ENCODE measurements at regions not wholly inside any gene's neighbourhood (a gene's known extent, or its start where the extent isn't known, plus 50 kb on each side); places are given as distances from the start of the nearest gene placed in this dataset.

DNA sequence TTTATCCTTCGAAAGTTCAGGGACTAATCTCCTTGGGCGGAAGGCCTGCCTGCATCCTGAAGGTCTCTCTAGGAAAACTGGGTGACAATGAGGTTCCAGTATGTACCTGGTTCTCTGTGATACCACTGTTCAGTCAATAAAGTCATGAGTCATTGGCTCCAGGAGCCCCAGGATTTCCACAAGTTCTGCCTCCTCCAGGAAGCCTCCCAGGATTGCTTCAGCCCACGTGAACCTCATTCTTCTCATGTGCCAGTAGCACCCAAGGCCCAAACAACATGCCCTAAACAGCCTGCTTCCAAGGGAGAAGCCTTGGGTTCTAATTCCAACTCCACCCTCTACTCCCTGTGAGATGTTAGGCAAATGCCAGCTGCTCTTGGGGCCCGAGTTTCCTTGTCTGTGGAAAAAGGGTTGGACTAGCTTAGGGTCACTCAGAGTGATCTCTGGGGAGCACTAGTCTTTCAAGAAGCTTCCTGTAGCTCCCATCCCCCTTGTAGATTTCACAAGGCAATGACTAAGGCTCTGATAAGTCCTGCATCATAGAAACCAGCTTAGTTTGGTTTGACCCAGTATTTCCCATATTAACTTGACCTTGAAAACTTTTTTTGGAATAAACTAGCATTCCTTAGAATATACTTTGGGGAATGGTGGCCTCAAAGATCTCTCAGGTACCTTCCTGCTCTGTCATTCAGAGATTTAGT is 118.3 kb upstream of the ATP2B2 start:
- H3K79me2 ChIP-seq (ENCODE audit: insufficient read depth, low read length) = no peaks in the 10 kb centered on the region
- H3K27ac ChIP-seq (ENCODE audit: low read depth, low read length, poor library complexity, severe bottlenecking) = no peak overlapping the region
- H3F3A ChIP-seq (ENCODE audit: insufficient read depth, low read length) = no peaks in the 10 kb centered on the region
- H3K4me1 ChIP-seq (ENCODE audit: insufficient read depth, low read length, severe bottlenecking) = no peaks in the 10 kb centered on the region
- TF ChIP-seq, protein P1, sequence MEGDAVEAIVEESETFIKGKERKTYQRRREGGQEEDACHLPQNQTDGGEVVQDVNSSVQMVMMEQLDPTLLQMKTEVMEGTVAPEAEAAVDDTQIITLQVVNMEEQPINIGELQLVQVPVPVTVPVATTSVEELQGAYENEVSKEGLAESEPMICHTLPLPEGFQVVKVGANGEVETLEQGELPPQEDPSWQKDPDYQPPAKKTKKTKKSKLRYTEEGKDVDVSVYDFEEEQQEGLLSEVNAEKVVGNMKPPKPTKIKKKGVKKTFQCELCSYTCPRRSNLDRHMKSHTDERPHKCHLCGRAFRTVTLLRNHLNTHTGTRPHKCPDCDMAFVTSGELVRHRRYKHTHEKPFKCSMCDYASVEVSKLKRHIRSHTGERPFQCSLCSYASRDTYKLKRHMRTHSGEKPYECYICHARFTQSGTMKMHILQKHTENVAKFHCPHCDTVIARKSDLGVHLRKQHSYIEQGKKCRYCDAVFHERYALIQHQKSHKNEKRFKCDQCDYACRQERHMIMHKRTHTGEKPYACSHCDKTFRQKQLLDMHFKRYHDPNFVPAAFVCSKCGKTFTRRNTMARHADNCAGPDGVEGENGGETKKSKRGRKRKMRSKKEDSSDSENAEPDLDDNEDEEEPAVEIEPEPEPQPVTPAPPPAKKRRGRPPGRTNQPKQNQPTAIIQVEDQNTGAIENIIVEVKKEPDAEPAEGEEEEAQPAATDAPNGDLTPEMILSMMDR (IDR thresholded peaks at IDR 0.05; ENCODE audit: low read length) = no peak
- TF ChIP-seq EZH2 (IDR thresholded peaks at IDR 0.05; ENCODE audit: borderline replicate concordance, low read length) = no peak
- H3K9me2 ChIP-seq (ENCODE audit: low read depth, low read length) = no peaks in the 10 kb centered on the region
- H3K36me3 ChIP-seq (ENCODE audit: insufficient read depth, low read length) = no peaks in the 10 kb centered on the region
- no peak overlapping the region for H3K4me2 ChIP-seq (ENCODE audit: low read length)
- H3K27me3 ChIP-seq (ENCODE audit: insufficient read depth, low read length) = no peaks in the 10 kb centered on the region
- no peak overlapping the region for H3K9ac ChIP-seq (ENCODE audit: low read length)
- no peak overlapping the region for H2AFZ ChIP-seq (ENCODE audit: low read length)
- no peaks in the 10 kb centered on the region for H4K20me1 ChIP-seq (ENCODE audit: insufficient read depth, low read length)
- no peaks in the 10 kb centered on the region for H3K9me3 ChIP-seq (ENCODE audit: low read length)
- H3K4me3 ChIP-seq (ENCODE audit: low read depth, low read length, poor library complexity, severe bottlenecking) = no peak overlapping the region

DNA sequence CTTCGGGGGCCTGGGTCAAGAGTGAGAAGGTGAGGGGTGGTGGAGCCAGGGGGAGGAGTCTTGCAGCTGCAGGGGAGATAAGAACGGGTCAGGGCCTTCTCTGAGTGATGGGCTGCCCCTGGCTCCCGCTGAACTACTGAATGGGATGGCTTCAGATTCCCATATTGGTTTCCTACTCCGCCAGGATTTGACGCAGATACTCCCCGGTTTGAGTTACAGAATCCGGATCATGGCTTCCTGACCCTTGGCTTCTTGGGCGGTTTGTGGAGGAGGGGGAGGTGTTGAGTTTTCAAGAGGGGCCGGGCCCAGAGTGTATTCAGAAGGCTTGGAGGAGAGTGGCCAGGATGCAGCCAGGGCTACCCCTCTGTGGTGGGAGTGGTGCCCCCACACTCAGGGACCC is 119.9 kb upstream of the ATP2B2 start:
- Histone ChIP-seq H4K20me1 (ENCODE audit: insufficient read depth, low read length) (no peaks in the 10 kb centered on the region), H3K27me3 (ENCODE audit: insufficient read depth, low read length) (no peaks in the 10 kb centered on the region), H3K4me1 (ENCODE audit: insufficient read depth, low read length, severe bottlenecking) (no peaks in the 10 kb centered on the region), H3K27ac (ENCODE audit: low read depth, low read length, poor library complexity, severe bottlenecking) (no peak overlapping the region), H3K9me2 (ENCODE audit: low read depth, low read length) (no peaks in the 10 kb centered on the region), H3K4me3 (ENCODE audit: low read depth, low read length, poor library complexity, severe bottlenecking) (no peak overlapping the region), H3K36me3 (ENCODE audit: insufficient read depth, low read length) (no peaks in the 10 kb centered on the region), H3K79me2 (ENCODE audit: insufficient read depth, low read length) (no peaks in the 10 kb centered on the region), H2AFZ (ENCODE audit: low read length) (no peak overlapping the region), H3K9ac (ENCODE audit: low read length) (no peak overlapping the region), H3K4me2 (ENCODE audit: low read length) (no peak overlapping the region), H3K9me3 (ENCODE audit: low read length) (no peaks in the 10 kb centered on the region), H3F3A (ENCODE audit: insufficient read depth, low read length) (no peaks in the 10 kb centered on the region)
- TF ChIP-seq EZH2 (IDR thresholded peaks at IDR 0.05; ENCODE audit: borderline replicate concordance, low read length) = no peak
- TF ChIP-seq, protein P1 (IDR thresholded peaks at IDR 0.05; ENCODE audit: low read length) = no peak

DNA sequence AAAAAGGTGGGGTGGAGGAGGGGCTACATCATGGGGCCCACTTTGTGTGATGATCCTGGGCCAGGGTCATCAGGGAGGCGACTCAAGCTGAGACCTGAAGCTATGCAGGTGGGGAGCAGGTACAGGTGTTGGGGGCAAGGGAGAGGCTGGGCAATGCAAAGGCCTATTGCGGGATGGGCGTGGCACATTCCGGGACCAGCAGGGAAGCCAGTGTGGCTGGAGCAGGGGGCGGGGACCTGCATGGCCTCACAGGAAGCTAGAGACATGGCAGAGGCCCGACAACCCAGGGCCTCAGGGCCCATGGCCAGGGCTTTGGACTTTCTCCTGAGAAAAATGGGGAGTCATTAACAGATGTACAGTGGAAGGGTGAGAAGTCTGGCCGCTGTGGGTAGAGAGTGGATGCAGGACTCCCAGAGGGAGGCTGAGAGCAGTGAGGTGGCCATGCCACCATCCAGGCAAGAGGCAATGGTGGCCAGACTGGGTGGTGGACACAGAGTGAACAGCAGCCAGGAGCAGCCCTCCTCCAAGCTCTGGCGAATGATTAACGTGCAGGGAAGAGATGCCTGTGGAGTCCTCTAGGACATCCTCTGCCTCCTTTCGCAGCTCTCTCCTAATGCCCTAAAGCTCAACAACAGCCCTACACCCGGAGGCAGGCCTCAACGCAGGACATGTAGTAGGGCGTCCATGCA is 122.6 kb upstream of the ATP2B2 start:
- Histone ChIP-seq H3K27ac (ENCODE audit: low read depth, low read length, poor library complexity, severe bottlenecking) (no peak overlapping the region), H3K4me3 (ENCODE audit: low read depth, low read length, poor library complexity, severe bottlenecking) (no peak overlapping the region), H3K36me3 (ENCODE audit: insufficient read depth, low read length) (no peaks in the 10 kb centered on the region), H3K9me2 (ENCODE audit: low read depth, low read length) (no peaks in the 10 kb centered on the region), H3K9me3 (ENCODE audit: low read length) (no peaks in the 10 kb centered on the region), H3K4me2 (ENCODE audit: low read length) (no peak overlapping the region), H3K9ac (ENCODE audit: low read length) (no peak overlapping the region), H2AFZ (ENCODE audit: low read length) (no peak overlapping the region), H3K27me3 (ENCODE audit: insufficient read depth, low read length) (no peaks in the 10 kb centered on the region), H3F3A (ENCODE audit: insufficient read depth, low read length) (no peaks in the 10 kb centered on the region), H4K20me1 (ENCODE audit: insufficient read depth, low read length) (no peaks in the 10 kb centered on the region), H3K4me1 (ENCODE audit: insufficient read depth, low read length, severe bottlenecking) (no peaks in the 10 kb centered on the region), H3K79me2 (ENCODE audit: insufficient read depth, low read length) (no peaks in the 10 kb centered on the region)
- TF ChIP-seq EZH2 (IDR thresholded peaks at IDR 0.05; ENCODE audit: borderline replicate concordance, low read length) = no peak
- TF ChIP-seq, protein P1 (IDR thresholded peaks at IDR 0.05; ENCODE audit: low read length) = no peak

All from OCI-LY1 (cell line).